HEK293T (cell line): ENCODE measurements at regions not wholly inside any gene's neighbourhood (a gene's known extent, or its start where the extent isn't known, plus 50 kb on each side); places are given as distances from the start of the nearest gene placed in this dataset.

ENCODE experiments used
- ELF4 ChIP-seq: fragments of 450-650 bp; IDR thresholded peaks from 2 replicates; pipeline ENCODE4 v1.6.1; 2017; ENCODE audit warnings: antibody characterized with exemption
- FOXM1 ChIP-seq: fragments of 450-650 bp; IDR thresholded peaks from 2 replicates; pipeline ENCODE4 v1.6.1; 2017; ENCODE audit warnings: mild to moderate bottlenecking, borderline replicate concordance
- SP1 ChIP-seq: fragments of 450-650 bp; IDR thresholded peaks from 2 replicates; pipeline ENCODE4 v1.6.1; 2017
- TARDBP ChIP-seq: fragments of 450-650 bp; IDR thresholded peaks from 2 replicates; pipeline ENCODE4 v1.6.1; 2016

DNA sequence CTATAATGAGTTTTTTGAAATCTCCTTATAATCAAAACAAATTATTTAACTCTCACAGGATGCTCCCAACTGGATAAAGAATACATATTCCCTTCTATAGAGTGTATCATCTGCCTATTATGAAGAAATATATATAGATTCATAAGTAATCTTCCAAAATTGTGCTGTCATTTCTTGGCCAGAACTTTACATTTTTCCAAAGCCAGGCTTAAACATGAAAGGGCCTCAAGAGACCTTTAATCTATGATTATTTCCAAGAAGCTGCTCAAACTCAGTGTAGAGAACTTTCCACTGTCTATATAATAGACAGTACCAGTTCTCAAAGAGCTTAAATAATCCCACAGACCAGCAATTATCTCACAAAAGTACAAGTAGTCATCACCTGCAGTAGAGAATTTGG, 211.0 kb downstream of the AKAIN1 start:
- TF ChIP-seq SP1 (no peak), FOXM1 (no peak), TARDBP (no peak), ELF4 (no peak)
